ENCODE measurements at regions not wholly inside any gene's neighbourhood (a gene's known extent, or its start where the extent isn't known, plus 50 kb on each side); places are given as distances from the start of the nearest gene placed in this dataset.
"Not testable (repeated sequence)": the region's sequence is repeated elsewhere in the genome, so short reads cannot be mapped to it uniquely, and the experiment has no call there.

DNA sequence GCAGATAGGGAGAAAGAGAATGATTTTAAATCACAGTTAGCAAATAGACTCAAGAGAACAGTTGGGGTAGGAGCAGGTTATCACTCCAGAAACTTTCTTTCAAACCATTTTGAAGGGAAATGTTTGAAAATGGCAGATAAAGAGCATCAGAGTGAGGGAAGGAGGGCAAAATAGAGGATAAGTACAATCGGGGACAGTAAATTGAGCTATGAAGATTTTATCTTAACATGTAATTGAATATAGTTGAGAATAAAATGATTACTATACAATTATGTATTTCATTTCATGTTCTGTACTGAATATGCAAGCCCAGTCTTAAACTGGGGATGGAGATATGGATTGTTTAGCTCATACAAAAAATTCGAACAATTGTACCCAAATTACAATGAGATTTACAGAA lies 54.0 kb downstream of the MAP10 start:
- no peak for DNase-seq

DNA sequence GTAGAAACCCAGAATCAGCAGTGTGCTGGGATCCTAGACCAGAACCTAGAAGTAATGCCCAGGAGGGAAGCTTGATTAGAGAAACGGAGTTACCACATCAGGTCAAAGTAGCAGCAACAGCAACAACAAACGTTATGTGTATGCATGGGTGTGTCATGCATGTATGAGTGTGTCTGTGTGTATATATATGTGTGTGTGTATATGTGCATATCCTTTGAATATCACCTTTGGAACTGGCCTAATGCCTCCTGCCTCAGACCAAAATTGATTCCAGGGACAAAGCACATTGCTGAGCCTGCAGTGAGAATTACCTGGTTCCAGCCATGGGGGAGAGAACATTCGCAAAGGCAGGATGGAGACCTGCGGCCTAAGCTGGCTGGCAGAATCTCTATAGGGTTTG lies 55.9 kb downstream of the MAP10 start:
- no peak for DNase-seq

DNA sequence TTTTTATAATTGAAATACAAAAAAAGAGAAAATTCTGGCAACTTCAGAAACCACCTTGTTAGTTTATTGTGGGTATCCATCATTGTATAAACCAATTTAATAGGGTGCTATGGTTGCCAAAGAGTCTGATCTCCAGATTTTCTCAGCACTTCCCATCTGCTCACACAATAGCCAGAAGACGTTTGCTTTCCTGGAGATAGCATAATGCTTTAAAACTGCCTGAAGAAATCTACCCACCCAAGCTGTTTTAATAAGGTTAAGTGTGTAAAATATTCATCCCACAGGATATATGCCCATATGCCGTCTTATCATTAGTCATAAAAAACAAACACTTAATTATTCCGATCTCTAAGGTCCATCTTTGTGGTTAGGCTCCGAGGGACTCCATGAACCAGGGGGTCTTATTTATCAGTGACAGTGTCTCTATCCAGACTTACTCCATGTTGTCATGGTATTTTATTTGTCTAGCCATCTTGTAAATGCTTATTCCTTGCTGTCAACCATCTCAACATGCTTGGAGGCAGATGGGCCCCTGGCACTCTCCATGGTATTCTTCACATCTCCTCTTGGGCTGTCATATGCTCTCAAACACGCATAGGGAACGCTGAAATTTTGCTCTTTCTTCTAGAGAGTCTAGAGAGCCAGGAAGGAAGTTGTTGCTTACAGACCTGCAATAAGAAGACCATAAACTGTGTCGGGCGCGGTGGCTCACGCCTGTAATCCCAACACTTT lies 58.5 kb downstream of the MAP10 start:
- no peak for DNase-seq

DNA sequence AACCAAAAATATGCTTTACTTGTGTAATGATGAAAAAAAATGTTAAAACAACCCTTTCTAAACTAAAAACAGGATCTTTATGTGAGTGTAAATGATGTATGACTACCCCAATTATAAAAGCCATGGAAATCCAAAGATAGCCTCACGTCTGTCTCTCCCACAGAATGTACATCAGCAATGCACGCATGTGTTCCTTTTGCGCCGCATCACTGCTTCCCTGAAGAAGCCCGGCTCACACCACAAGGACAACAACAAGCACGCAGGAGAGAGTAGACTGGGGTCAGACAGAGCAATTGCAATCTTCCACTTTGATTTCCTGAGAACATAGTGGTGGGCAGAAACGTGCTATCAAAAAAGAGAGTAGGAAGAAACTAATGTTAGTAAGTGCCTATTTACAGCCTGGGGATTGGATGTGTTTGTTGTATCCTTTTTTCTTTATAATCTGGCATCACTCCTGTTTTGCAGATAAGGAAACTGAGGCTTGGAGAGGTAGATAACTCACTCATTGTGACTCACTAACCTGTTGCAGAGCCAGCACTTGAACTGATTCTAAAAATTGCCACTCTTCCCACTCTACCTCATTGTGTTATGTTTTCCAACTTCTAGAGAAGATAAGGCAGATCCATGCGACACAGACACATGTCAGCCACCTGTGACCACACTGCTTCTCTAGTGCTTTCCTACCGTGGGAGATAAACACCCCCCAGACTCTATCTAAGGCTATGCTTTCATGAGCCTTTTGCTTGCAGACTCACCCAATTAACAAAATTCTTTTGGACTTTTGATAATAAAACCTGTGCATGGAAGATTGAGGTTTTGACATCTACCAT lies 60.1 kb downstream of the MAP10 start:
- no peak for DNase-seq

DNA sequence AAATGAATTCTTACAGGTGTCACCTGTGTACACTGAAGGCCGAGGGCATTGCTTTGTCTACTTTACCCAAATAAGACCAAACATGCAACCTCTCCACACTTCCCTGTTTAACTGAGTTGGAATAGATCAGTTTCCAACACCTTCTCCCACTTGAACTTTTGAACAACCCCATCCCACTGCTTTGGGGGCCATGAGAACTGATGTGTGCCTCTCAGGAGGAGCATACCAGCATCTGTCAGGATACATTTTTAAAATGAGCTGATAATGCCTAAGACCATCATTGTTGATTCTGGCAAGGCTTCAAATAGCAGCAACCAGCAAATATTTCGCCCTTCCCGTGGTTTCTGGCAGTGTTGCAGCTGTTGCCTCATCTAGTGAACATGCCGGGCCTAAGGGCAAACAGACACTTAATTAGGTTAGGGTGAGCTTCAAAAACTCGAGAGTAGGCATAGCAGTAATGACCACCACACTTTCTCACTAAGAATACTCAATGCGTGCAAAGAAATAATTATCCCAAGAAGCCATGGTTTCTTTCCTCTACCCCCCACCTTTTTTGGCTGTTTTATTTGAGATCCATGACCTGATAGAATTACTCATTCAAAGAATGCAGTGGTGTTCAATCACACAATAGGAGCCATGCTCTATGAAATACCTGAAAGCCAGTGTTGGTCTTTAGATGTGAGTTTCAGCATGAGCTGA lies 63.7 kb downstream of the MAP10 start:
- DNase-seq: peak; percentile 91

DNA sequence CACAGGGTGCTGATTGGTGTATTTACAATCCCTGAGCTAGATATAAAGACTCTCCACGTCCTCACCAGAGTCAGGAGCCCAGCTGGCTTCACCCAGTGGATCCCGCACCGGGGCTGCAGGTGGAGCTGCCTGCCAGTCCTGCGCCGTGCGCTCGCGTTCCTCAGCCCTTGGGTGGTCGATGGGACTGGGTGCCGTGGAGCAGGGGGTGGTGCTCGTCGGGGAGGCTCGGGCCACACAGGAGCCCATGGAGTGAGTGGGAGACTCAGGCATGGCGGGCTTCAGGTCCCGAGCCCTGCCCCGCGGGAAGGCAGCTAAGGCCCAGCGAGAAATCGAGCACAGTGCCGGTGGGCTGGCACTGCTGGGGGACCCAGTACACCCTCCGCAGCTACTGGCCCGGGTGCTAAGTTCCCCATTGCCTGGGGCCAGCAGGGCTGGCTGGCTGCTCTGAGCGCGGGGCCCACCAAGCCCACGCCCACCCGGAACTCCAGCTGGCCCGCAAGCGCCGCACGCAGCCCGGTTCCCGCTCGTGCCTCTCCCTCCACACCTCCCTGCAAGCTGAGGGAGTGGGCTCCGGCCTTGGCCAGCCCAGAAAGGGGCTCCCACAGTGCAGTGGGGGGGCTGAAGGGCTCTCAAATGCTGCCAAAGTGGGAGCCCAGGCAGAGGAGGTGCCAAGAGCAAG lies 66.2 kb downstream of the MAP10 start:
- DNase-seq: not testable (repeated sequence)

DNA sequence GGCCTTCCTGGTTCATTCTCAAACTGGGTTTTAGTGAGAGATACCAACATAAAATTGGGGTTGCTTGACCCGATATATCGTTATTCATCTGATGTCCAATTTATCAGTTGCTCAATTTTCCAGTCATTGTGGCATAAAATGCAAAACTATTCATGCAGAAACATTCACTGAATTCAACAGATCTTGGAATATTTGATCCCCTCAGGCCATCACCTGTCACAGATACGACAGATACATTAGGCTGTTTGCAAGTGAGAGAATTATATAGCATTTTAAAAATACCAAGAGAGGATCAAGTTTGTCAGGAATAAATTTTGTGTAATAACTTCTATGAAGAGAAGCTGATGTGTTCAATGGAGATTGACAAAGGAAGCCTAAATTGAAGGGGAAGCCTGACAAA lies 67.1 kb downstream of the MAP10 start:
- DNase-seq: no peak

DNA sequence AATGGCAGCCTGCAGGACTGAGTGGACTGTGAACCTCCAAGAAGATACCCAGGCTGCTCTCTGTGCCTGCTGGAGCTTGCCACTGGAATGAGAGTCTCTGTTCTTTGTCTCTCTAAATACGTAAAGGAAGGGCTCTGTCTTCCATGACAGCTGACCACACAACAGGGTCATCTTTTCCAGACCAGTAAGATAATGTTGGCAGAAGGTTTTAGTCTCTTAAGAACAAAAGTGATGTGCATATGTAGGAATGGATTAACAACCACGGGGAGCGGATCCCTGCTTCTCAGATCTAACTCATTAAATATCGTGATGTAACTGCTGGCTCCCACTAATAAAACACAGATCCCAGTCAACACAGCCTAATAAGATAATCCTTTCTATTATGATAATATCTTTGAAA lies 67.5 kb downstream of the MAP10 start:
- DNase-seq: no peak

DNA sequence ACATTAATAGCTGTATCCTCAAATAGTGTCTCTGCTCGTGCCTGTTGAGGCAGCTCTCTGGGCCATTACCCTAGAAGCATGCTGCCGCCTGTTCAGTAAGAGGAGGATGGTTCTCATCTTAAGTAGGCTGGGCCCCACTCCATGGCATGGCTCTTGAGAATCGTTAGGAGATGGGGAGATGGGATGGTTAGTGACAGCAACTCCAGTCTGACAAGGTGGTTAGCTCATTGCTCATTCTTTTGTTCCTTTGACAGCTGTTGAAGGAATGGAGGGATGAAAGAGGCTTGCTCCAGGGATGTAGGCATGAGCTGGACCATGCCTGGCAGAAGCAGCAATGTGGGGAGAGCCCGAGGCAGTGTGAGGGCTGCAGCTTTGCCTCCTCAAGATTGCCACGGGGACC lies 68.2 kb downstream of the MAP10 start:
- no peak for DNase-seq

DNA sequence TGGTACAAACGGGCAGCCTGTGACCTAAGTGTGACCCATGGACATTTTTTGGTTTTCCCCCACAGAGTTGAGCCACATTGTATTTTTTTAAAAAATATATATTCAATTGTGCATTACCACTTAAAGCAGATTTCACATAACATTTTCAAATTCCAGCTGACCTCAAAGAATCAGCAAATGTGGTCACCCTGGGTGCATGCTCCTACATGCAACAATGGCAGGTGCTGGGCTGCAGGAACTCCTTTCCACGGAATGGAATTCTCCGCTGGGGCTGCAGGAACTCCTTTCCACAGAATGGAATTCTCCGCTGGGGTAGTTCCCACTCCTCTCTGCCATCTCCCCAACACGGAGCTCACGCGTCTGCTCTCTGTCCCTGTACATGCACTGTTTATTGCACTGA lies 68.7 kb downstream of the MAP10 start:
- DNase-seq: no peak

DNA sequence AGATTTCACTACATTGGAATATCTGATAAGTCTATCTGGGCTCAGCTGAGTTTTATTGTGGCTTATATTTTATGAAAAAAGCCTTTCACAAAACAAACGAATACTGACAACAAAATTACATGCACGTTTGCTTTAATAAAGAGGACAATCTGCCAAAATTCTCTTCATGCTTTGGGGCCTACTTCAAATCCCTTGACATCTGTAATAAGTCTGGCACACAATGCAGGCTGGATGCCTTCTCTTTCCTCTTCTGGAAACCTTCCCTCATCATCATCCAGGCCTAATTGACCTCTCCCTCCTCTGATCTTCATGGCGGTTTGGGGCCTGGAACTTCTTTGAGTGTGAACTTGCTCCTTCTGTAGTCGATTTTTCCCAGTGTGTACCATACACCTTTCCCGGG lies 70.3 kb downstream of the MAP10 start:
- no peak for DNase-seq

DNA sequence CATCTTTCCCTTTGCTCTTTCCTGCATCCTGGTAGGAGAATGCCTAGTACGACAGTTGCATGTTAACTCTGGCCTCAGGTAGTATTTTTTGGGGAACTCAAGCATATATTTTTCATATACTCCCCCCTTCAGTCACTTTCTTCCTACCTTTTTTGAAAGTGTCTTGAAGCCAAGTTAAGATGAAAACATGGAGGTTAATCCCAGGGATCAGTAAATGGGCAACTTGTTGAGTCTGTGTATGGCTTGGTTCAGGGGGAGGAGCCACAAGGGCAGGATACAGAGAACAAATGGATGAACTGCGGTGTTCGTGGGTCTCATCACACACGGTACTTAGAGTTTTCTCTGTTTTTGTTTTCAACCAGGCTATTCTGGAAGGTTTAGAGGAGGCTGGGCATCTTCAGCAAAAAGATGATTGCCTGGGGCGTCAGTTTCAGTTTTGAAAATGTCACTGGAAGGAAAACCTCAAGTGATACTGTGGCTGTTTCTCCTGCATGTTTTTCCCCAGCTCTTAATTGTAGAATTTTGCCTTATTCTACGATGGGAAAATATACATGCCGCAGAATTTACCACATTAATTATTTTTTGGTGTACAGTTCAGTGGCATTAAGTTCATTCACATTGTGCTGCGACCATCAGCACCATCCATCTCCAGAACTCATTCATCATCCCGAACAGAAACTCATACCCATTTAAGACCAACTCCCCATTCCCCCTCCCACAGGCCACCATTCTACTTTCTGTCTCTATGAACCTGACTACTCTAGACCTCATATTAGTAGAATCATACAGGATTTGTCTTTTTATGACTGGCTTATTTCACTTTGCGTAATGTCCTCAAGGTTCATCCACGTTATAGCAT lies 71.5 kb downstream of the MAP10 start:
- DNase-seq: no peak

DNA sequence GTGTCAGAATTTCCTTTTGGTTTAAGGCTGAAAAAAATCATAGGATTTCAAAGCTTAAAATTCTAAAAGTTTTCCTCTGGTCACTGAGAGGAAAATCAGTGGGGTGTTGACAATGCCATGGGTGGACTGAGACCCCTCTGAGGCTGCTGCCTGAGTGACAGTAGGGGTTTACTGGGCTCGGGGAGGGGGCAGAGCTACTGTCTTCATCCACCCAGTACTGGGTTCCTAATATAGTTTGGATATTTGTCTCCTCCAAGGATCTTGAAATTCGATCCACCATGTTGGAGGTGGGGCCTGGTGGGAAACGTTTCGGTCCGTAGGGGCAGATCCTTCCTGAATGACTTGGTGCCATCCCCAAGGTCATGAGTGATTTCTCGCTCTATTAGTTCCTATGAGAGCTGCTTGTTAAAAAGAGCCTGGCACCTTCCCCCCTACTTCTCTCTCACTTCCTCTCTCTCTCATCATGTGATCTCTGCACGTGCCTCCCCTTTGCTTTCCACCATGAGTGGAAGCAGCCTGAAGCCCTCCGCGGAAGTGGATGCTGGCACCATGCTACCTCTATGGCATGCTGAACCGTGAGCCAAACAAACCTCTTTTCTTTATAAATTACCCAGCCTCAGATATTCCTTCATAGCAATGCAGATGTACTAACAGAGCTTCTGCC lies 72.3 kb downstream of the MAP10 start:
- DNase-seq: no peak

DNA sequence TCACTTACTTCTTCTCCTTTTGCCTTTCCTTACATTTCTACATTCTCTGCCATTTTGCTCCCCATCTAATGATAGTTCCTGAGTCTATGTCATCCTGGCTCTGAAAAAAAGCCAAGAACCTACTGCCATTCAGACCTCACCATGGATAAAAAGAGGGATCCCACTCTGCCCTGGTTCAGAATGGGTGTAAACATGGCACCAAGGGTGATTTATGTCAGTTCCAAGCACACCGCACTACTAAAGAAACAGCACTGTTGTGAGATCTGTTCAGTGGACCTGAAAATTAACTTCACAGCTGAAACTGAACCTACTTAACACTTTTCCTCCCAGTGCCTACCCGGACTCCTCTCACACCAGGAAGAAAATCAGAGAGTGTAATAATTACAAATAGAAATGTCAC lies 72.3 kb upstream of the NTPCR start:
- DNase-seq: no peak

DNA sequence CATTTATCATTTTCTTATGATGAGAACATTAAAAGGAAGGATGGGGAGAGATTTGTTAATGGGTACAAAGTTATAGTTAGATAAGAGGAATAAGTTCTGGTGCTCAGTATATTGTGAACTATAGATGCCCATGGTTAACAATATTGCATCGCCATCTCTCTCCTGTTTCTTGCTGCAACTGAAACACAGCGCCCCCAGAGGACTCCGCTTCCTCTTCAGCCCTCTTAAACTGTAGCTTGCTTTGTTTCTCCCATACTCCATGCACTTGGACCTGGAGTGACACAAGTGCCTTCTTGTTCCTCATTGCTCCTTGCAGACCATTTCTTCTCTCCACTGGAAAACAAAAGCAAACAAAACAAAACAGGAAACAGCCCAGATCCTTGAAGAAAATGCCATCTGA lies 70.1 kb upstream of the NTPCR start:
- DNase-seq: no peak

DNA sequence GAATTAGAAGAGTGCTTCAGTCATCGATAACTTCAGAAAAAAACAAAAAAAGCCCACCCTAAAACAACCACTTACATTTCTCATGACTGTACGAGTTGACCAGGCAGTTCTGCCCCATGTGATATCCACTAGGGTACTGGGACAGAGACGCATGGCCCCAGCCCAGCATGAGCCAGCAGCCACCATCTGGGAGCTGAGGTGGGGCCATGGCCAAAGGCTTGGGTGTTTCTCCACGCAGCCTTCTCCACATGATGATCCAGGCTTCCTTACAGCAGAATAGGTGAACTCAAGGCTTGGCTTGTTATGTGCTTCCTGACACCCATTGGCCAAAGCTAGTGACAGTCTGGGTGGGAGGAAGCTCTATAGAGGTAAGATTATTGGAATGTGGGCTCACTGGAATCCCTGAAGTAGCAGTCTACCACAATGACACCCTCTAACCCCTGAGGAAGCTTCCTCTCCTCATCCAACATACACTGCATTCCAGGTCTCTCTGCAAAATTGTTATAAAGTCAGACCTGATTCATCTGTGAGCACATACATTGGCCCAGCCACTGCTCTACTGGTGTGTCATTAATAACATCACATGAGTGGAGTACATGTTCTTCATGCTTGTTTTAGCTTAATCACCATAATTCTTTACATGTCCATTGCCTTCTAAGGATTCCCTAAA lies 66.3 kb upstream of the NTPCR start:
- DNase-seq: no peak

DNA sequence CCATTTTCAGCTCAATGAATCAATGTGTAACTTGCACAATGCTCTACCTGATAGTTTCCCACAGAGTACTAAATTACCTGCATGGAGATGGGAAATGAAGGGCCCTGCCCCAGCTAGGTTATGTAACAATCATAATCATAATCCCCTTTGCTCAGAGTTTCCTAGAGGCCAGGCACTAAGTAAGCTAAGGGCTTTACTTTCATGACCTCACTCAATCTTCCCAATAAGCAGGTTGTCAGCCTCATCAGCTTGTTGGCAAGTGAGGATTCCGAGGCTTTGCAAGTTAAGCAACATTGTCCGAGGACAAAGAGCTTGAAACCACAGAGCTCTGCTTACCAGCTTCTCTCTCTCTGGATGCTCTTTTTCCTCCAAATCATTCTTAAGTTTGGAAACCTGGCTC lies 64.1 kb upstream of the NTPCR start:
- DNase-seq: no peak

DNA sequence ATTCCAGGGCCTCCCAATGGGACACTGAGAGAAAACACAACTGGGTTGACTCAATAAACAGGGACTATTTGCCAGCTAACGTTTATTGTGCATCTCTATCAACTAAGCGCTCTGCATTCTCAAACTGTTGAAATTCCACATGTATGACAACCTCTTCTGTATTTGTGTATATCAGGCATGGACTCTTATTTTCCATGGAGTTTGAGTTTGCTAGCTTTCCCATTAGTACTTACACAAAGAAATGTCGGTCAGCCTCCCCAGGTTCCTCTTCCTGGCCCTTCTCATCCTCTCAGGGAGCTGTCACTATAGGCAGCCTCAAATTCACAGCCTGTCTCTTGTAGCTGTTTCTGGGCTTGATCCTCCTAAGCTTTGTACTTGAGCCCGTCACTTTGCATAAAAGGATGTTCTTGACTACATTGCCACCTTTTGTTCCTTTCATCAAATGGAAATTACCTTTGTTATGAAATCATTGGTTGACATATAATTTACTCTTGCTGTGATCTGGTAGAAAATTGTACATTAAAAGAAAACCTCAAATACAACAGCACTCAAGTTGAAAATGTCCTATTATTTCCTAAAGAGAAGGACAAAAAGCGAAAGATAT lies 60.0 kb upstream of the NTPCR start:
- DNase-seq: no peak

DNA sequence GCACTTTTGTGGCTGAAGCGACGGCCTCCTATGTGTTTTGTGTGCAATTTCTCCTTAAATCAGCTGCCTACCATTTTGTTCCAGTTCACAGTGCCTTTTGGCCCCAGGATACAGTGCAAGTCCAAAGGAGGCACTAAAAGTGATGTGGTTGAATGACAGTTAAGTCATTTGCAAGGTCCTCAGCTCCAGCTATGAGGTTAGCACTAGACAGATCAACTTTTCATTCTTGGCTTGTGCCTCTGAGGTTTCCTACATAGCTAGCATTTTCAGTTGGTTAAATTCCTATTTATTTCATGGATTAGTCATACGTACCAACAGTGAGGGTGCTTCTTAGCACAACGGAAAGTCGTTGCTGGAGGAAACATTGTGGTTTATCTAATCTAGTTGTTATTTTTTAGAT lies 59.3 kb upstream of the NTPCR start:
- DNase-seq: peak; percentile 82

DNA sequence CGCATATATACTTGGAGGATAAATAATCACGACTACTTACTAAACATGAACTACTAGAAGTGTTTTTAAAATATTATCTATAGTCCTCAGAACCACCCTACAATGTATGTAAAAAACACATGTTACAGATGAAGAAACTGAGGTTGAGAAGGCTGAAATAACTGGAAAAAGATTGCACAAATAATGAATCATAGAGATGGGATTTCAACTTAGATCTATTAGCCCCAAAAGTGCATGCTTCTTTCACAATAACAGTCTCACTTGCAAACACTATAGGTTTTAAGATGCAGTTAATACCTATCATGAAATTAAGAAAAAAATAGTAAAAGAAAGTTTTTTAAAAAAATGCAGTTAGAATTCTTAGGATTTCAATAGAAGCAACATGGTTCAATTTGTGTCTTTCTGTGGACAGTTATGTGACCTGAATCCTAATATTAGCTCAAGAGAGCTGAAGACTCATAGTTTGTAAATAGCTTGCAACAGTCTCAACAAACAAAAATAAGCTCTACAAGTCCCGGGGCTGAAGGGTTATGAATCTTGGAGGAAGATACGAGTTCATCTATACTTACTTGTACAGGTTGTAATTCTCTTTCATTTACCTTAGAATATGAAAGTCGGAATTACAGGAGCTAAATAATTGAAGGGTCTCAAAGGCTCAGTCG lies 58.6 kb upstream of the NTPCR start:
- DNase-seq: no peak

All from kidney glomerular epithelial cell (primary cell).